ENCODE measurements at regions not wholly inside any gene's neighbourhood (a gene's known extent, or its start where the extent isn't known, plus 50 kb on each side); places are given as distances from the start of the nearest gene placed in this dataset.

GRCh38 chr5:16271851-16272250 lies 92.3 kb upstream of the MARCHF11 start:
- H2BK120ac ChIP-seq (replicated peaks; ENCODE audit: low read depth, low read length), result no peak overlapping the region
- no peak overlapping the region for H3K27ac ChIP-seq (ENCODE audit: low read depth, low read length)
- H3K27me3 ChIP-seq (replicated peaks in 1 of 4; ENCODE audit: control insufficient read depth in 3 of 4, extremely low read depth in 1 of 4, insufficient read depth in 3 of 4, low read length in 3 of 4), result no peaks in the 10 kb centered on the region
- H4K8ac ChIP-seq (ENCODE audit: extremely low read depth, insufficient read depth, low read length), result no peak overlapping the region
- no peak overlapping the region for H3K23ac ChIP-seq (ENCODE audit: insufficient read length)
- no peak overlapping the region for H3K14ac ChIP-seq (ENCODE audit: insufficient read length)
- H4K20me1 ChIP-seq (replicated peaks in 1 of 2; ENCODE audit: control insufficient read depth in 1 of 2, insufficient read depth in 2 of 2, low read length in 2 of 2), result no peaks in the 10 kb centered on the region
- no peak overlapping the region for H2BK20ac ChIP-seq (ENCODE audit: low read length)
- no peak overlapping the region for H3K4me2 ChIP-seq (ENCODE audit: insufficient read depth in 1 of 2, low read depth in 2 of 2, low read length in 2 of 2)
- H3K4me1 ChIP-seq (replicated peaks in 1 of 4; ENCODE audit: control insufficient read depth in 3 of 4, insufficient read depth in 4 of 4, low read length in 3 of 4), result no peaks in the 10 kb centered on the region
- DNase-seq (ENCODE audit: low read depth in 1 of 2, low spot score in 2 of 2), result no peak
- FAIRE-seq, result no peak
- H3K9me3 ChIP-seq (ENCODE audit: insufficient read depth in 2 of 2, low read depth in 1 of 2, low read length in 1 of 2), result no peaks in the 10 kb centered on the region
- H2BK5ac ChIP-seq (ENCODE audit: low read depth, low read length), result no peak overlapping the region
- H4K91ac ChIP-seq (replicated peaks; ENCODE audit: insufficient read length, low read length), result no peak overlapping the region
- H3K36me3 ChIP-seq (ENCODE audit: control insufficient read depth in 2 of 4, insufficient read depth in 4 of 4, low read length in 3 of 4), result no peaks in the 10 kb centered on the region
- H3K56ac ChIP-seq (replicated peaks; ENCODE audit: insufficient read length, low read depth, low read length), result no peak overlapping the region
- no peak overlapping the region for H2AFZ ChIP-seq (ENCODE audit: low read length)
- no peak for TF ChIP-seq HDAC6 (IDR thresholded peaks at IDR 0.05; ENCODE audit: low read depth, low read length)
- TF ChIP-seq HDAC2 (IDR thresholded peaks at IDR 0.05; ENCODE audit: borderline replicate concordance in 1 of 2, low read depth in 2 of 2, low read length in 2 of 2), result no peak
- TF ChIP-seq ASH2L (IDR thresholded peaks at IDR 0.05; ENCODE audit: low read length), result no peak
- TF ChIP-seq TBP (IDR thresholded peaks at IDR 0.05; ENCODE audit: low read depth, low read length), result no peak
- TF ChIP-seq TCF12 (IDR thresholded peaks at IDR 0.05; ENCODE audit: low read depth, low read length), result no peak
- TF ChIP-seq TAF1 (IDR thresholded peaks at IDR 0.05; ENCODE audit: low read depth, low read length), result no peak
- no peak for TF ChIP-seq KDM4A (IDR thresholded peaks at IDR 0.05; ENCODE audit: low read depth, low read length, severe bottlenecking)
- no peak for TF ChIP-seq FOSL1 (IDR thresholded peaks at IDR 0.05; ENCODE audit: insufficient read depth, low read depth, low read length)
- TF ChIP-seq EZH2 (IDR thresholded peaks at IDR 0.05; ENCODE audit: low read depth, low read length, severe bottlenecking), result no peak
- no peak for TF ChIP-seq BCL11A (IDR thresholded peaks at IDR 0.05; ENCODE audit: low read depth in 2 of 2, low read length in 2 of 2)
- H3K9ac ChIP-seq (replicated peaks in 1 of 4; ENCODE audit: extremely low read depth in 1 of 4, low read depth in 3 of 4, low read length in 3 of 4), result no peak overlapping the region
- H3K79me1 ChIP-seq (ENCODE audit: low read depth, low read length), result no peaks in the 10 kb centered on the region
- H3K18ac ChIP-seq (ENCODE audit: extremely low read depth, low read length), result no peak overlapping the region
- POLR2A ChIA-PET (ENCODE audit: partially characterized antibody), result no interaction called here
- H3K4me3 ChIP-seq (ENCODE audit: extremely low read depth in 1 of 4, insufficient read depth in 2 of 4, low read depth in 3 of 4, low read length in 4 of 4), result no peak overlapping the region
- no peaks in the 10 kb centered on the region for H3K79me2 ChIP-seq (ENCODE audit: control insufficient read depth in 1 of 2, insufficient read depth in 2 of 2, low read length in 2 of 2)
- H3K4ac ChIP-seq (replicated peaks; ENCODE audit: insufficient read length, low read depth, low read length), result no peak overlapping the region
- H2BK15ac ChIP-seq (ENCODE audit: low read length), result no peak overlapping the region
- 96% methylated on average over 3 of the region's 3 CpGs; no CpG with 5 or more reads in 1 of the 2 experiments for WGBS, 2 experiments (ENCODE audit: extremely low coverage in 1 of 2, insufficient coverage in 1 of 2, insufficient read length in 1 of 2, insufficient replicate concordance in 2 of 2, low coverage in 1 of 2, low lambda C conversion rate in 2 of 2, missing lambda C conversion rate in 1 of 2)
- no peaks in the 10 kb centered on the region for H3K23me2 ChIP-seq (ENCODE audit: low read depth, low read length)
- CTCF ChIA-PET (ENCODE audit: partially characterized antibody), result no interaction called here
- no peak overlapping the region for H2BK12ac ChIP-seq (ENCODE audit: low read depth, low read length)
- H2AK5ac ChIP-seq (ENCODE audit: low read depth, low read length), result no peak overlapping the region
- H4K5ac ChIP-seq (ENCODE audit: insufficient read length, low read depth, low read length), result no peak overlapping the region
